MV-4-11 (cell line): ENCODE measurements at regions not wholly inside any gene's neighbourhood (a gene's known extent, or its start where the extent isn't known, plus 50 kb on each side); places are given as distances from the start of the nearest gene placed in this dataset.
"Not testable (repeated sequence)": the region's sequence is repeated elsewhere in the genome, so short reads cannot be mapped to it uniquely, and the experiment has no call there.

ENCODE experiments used
- DNase-seq: peaks from one replicate; lab custom pipeline; 2025; lab: John Stamatoyannopoulos, UW

DNA sequence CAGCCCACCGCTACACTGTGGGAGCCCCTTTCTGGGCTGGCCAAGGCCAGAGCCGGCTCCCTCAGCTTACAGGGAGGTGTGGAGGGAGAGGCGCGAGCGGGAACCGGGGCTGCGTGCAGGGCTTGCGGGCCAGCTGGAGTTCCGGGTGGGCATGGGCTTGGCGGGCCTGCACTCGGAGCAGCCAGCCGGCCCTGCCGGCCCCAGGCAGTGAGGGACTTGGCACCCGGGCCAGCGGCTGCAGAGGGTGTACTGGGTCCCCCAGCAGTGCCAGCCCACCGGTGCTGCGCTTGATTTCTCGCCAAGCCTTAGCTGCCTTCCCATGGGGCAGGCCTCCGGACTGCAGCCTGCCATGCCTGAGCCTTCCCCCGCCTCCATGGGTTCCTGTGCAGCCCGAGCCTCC, 306.2 kb downstream of the PPP4R3C start:
- DNase-seq, result not testable (repeated sequence)

GRCh38 chrX:27136325-27136724, 326.8 kb downstream of the PPP4R3C start:
- no peak for DNase-seq

- DNase-seq, result no peak
Observed at GRCh38 chrX:27132862-27133261, 330.3 kb downstream of the PPP4R3C start.

DNA sequence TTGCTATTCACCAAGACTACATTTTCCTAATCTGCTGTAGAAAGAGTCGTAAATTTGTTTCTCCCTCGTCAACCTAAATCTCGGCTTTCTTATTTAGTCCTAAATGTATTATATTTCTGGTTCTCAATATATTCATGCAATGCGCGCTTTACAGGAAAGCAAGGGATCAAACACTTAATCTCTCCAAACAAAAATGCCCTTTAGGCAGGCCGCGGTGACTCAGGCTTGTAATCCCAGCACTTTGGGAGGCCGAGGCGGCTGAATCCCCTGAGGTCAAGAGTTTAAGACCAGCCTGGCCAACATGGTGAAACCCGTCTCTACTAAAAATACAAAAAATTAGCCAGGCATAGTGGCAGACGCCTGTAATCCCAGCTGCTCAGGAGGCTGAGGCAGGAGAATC, 376.0 kb downstream of the PPP4R3C start:
- not testable (repeated sequence) for DNase-seq

DNA sequence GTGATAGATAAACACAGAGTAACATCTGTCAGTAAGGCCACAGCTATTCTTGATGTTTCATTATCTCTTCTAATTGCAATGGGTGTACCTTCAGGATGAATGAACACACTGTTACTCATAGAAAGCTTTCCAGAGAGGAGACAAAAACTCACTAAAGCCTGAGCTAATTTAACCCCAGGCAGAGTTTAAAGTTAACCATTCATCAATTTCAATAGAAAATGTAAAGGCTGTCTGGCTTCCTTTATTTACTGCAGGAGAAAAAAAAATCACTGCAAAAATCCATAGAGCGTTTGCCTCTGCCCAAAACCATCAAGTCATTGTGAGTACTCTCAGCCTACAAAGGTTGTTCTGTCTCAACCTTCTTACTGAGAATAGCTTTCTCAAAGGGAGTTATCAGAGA, 376.9 kb downstream of the PPP4R3C start:
- no peak for DNase-seq

DNA sequence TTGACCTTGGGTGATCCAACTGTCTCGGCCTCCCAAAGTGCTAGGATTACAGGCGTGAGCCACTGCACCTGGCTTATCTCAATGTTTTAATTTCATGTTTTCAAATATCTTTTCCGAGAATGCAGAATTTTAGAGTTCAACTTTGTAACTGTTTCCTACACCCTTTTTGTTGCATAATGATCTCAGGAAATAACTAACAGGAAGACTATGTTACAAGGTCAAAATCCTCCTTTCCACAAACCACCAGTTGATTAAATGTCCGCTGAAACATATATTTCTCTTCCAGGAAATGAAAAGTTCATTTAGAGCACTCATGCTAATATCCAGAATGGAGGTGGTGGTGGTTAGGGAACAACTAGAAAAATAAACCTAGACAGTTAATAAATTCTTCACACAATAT, 377.8 kb downstream of the PPP4R3C start:
- DNase-seq, result no peak

GRCh38 chrX:27078371-27078770, 384.8 kb downstream of the PPP4R3C start:
- no peak for DNase-seq

DNA sequence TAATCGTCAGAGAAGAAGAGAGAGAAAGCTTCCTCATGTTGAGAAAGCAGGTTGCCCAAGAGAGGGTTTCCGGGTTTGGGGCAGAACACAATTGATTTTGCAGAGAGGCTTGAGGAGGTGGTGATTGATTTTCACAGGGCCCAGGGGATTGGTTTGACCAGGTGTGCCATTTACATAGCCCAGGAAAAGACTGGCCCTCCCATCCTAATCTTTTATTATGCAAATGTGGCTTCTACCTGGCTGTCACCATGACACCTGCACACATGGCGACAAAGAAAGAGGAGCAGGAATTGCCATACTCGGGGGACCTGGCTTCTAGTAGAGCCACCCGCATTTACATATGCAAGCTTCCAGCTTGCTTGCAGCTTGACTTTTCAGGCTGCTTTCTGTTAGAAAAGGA, 405.3 kb downstream of the PPP4R3C start:
- DNase-seq, result no peak

DNA sequence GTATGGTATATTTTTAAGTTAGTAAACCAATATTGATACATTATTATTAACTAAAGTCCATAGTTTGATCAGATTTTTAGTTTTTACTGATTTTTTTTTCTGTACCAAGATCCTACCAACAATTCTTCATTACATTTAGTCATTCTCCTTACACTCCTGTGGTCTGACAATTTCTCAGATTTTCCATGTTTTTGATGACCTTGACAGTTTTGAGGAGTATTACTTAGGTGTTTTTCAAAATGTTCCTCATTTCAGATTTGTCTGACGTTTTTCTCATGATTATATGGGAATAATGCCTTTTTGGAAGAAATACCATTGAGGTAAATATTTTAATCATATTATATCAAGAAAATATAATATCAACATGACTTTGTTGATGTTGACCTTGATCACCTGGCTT, 423.8 kb downstream of the PPP4R3C start:
- no peak for DNase-seq

DNA sequence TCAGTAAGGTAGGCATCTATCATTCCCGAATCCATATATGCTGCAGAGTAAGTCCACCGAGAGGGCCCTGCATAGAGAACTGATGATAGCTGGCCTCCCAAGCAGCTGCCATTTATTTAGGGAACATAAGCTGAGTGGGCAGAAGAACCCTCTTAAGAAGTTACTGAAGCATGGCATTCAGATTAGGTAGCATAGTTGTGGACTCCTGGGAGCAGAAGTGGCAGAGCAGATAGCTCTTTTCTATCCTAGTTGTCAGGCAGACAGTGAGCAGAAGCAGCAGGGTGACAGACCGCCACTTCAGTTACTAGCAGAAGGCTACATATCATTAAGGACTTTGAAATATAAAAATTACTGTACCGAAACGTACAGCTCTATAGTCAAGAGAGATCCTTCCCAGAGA, 454.7 kb downstream of the PPP4R3C start:
- DNase-seq, result no peak

DNA sequence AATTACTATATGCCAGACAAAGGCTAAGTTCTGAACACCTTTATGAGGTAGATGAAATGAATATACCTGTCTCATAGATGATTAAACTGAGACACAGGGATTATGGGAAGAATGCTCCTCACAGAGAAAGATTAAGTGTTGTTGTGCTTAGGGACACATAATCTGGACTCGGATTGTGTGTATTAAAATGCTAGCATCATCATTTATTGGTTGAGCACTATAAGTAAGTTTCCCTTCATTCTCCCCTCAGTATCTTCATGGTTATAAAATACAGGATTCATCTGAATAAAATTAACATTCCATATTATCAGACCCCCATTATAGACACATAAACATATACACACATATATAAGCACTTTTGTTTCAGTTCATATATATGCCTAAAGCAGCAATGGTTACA, 463.5 kb downstream of the PPP4R3C start:
- no peak for DNase-seq

GRCh38 chrX:26958261-26958660, 504.9 kb downstream of the PPP4R3C start:
- no peak for DNase-seq

GRCh38 chrX:26954029-26954428, 509.1 kb downstream of the PPP4R3C start:
- DNase-seq, result no peak

GRCh38 chrX:26952213-26952612, 510.9 kb downstream of the PPP4R3C start:
- no peak for DNase-seq

DNA sequence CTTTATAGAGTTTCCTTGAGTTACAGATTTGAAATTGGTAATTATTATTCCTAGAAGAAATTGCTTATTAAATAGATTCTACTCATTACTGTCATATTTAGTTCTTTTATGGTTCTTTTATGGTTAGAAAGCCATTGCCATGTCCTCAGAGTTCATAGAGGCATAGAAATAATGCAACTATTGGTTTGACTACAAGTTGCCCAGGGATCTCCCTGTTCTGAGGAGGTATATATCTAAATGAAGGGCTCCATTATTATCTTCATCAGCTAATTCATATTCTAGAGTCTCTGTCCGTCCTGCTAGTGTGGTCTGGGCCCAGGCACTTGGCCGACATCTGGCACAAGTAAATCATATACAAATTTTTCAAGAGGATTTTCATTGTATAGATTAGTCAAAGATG, 535.7 kb downstream of the PPP4R3C start:
- no peak for DNase-seq

DNA sequence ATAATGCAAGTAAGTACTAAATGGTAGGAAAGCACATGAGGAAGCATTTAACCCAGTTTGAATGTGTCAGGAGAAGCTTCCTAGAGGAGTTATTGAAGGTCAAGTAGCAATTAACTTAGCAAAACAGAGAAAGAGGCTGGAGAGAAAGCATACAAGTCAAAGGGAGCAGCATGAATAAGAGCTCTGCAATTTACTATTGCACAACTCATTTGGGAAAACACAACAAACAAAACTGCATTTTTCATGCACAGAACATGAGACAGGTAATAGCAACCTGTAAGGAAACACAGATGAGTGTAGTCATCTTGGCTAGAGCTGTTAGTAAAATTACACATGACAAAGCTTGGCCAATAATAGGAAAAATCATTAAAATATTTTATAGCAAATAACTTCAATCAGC, 538.1 kb downstream of the PPP4R3C start:
- no peak for DNase-seq

GRCh38 chrX:26922278-26922677, 540.9 kb downstream of the PPP4R3C start:
- no peak for DNase-seq

GRCh38 chrX:26918631-26919030, 544.5 kb downstream of the PPP4R3C start:
- DNase-seq, result peak; percentile 0

DNA sequence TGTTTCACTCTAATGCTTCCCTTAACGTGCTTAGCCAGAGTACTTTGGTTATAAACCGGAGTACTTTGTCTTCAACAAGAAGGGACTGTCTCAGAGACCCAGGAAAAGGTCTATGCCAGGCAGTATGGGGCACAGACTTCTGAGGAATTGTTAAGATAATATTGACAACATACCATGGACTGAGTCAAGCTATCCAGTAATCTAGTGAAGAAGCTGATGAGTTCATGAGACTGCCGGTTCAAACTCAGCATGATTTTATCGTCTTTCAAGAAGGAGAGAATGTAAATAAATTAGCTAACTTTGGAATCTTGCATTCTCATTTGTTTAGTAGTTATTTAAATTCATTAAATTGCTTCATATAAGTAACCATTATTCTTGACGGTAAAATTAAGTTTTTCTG, 546.1 kb downstream of the PPP4R3C start:
- DNase-seq, result no peak

GRCh38 chrX:26915064-26915463, 548.1 kb downstream of the PPP4R3C start:
- no peak for DNase-seq

GRCh38 chrX:26914232-26914631, 548.9 kb downstream of the PPP4R3C start:
- no peak for DNase-seq

GRCh38 chrX:26911785-26912184, 551.4 kb downstream of the PPP4R3C start:
- not testable (repeated sequence) for DNase-seq

GRCh38 chrX:26909728-26910127, 553.4 kb downstream of the PPP4R3C start:
- DNase-seq, result no peak

- no peak for DNase-seq
Observed at GRCh38 chrX:26908218-26908617, 554.9 kb downstream of the PPP4R3C start.

DNA sequence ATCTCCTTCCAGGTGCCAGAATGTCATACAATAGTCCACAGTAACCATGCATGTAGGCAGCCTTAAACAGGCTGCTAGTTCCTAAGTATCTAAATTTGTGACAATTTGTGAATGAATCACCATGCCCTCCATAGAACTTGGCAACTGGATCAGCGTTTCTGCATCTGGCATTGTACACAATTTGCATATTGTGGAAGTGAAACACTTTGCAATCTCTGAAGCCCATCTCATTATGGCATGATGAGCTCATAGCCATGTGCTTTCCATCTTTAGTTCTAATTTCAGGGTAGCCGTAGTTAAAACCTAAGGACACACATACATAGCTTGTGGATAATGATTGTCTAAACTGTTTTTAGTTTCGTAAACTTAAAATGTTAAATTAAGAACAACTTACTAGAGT, 573.6 kb downstream of the PPP4R3C start:
- peak; percentile 66 for DNase-seq
